Right atrium auricular region (tissue), 2 donors: ENCODE measurements at regions not wholly inside any gene's neighbourhood (a gene's known extent, or its start where the extent isn't known, plus 50 kb on each side); places are given as distances from the start of the nearest gene placed in this dataset.

Experiments
- DNase-seq: peaks from one replicate; pipeline ENCODE4 v3.0.0-alpha.2; 2019; ENCODE audit warnings: low spot score
- H3K27ac ChIP-seq, 2 donors: fragments of 200-600 bp; sonication (generic); 1 replicate in 1 of 2; 2 replicates in 1 of 2; pipeline ENCODE4 v1.5.1; 2016 to 2019
- H3K27me3 ChIP-seq, 2 donors: fragments of 200-600 bp; sonication (generic); one replicate each; pipeline versions ENCODE4 v1.5.1 to v1.6.0; 2017 to 2019
- H3K36me3 ChIP-seq: fragments of 200-600 bp; sonication (generic); one replicate; pipeline ENCODE4 v1.5.1; 2016
- H3K4me1 ChIP-seq, 2 donors: fragments of 200-600 bp; sonication (generic); one replicate each; pipeline versions ENCODE4 v1.5.1 to v1.6.0; 2017 to 2019
- H3K4me3 ChIP-seq, 2 donors: fragments of 200-600 bp; sonication (generic); 1 replicate in 1 of 2; 2 replicates in 1 of 2; pipeline ENCODE4 v1.5.1; 2017 to 2019; ENCODE audit warnings: mild to moderate bottlenecking in 1 of 2, moderate library complexity in 1 of 2
- H3K9me3 ChIP-seq, 2 donors: fragments of 200-600 bp; sonication (generic); one replicate each; pipeline ENCODE4 v1.5.1; 2019
- CTCF ChIP-seq, 2 donors: fragments of 200-600 bp; sonication (generic); IDR thresholded peaks; one replicate each; pipeline ENCODE4 v1.5.1; 2019; ENCODE audit warnings: antibody characterized with exemption in 2 of 2

GRCh38 chr2:118661179-118661578 is 186.3 kb downstream of the EN1 start:
- TF ChIP-seq CTCF (IDR thresholded peaks at IDR 0.05): no peak
- no peaks in the 10 kb centered on the region for H3K36me3 ChIP-seq
- H3K4me1 ChIP-seq: no peaks in the 10 kb centered on the region
- no peak overlapping the region for H3K4me3 ChIP-seq
- no peaks in the 10 kb centered on the region for H3K9me3 ChIP-seq
- no peak overlapping the region for H3K27ac ChIP-seq
- no peaks in the 10 kb centered on the region for H3K27me3 ChIP-seq
- DNase-seq: no peak

- DNase-seq: no peak
- TF ChIP-seq CTCF (IDR thresholded peaks at IDR 0.05): no peak
- Histone ChIP-seq H3K27me3 (no peaks in the 10 kb centered on the region), H3K4me3 (no peak overlapping the region), H3K36me3 (no peaks in the 10 kb centered on the region), H3K27ac (no peak overlapping the region), H3K4me1 (no peaks in the 10 kb centered on the region), H3K9me3 (no peaks in the 10 kb centered on the region)
Observed at GRCh38 chr2:118658596-118659198, 188.8 kb downstream of the EN1 start.

- H3K27ac ChIP-seq: no peak overlapping the region
- DNase-seq: no peak
- no peaks in the 10 kb centered on the region for H3K36me3 ChIP-seq
- no peak overlapping the region for H3K4me3 ChIP-seq
- TF ChIP-seq CTCF (IDR thresholded peaks at IDR 0.05): no peak
- no peaks in the 10 kb centered on the region for H3K27me3 ChIP-seq
- no peaks in the 10 kb centered on the region for H3K9me3 ChIP-seq
- H3K4me1 ChIP-seq: no peaks in the 10 kb centered on the region
Observed at GRCh38 chr2:118657466-118657865, 190.0 kb downstream of the EN1 start.

- Histone ChIP-seq H3K27ac (no peak overlapping the region), H3K27me3 (no peaks in the 10 kb centered on the region), H3K36me3 (no peaks in the 10 kb centered on the region), H3K4me3 (no peak overlapping the region), H3K4me1 (no peaks in the 10 kb centered on the region), H3K9me3 (no peaks in the 10 kb centered on the region)
- no peak for DNase-seq
- TF ChIP-seq CTCF (IDR thresholded peaks at IDR 0.05): no peak
Observed at GRCh38 chr2:118654945-118655344, 192.5 kb downstream of the EN1 start.

- Histone ChIP-seq H3K4me1 (no peaks in the 10 kb centered on the region), H3K27me3 (no peaks in the 10 kb centered on the region), H3K27ac (no peak overlapping the region), H3K4me3 (no peak overlapping the region), H3K36me3 (no peaks in the 10 kb centered on the region), H3K9me3 (no peaks in the 10 kb centered on the region)
- DNase-seq: no peak
- TF ChIP-seq CTCF (IDR thresholded peaks at IDR 0.05): no peak
Observed at GRCh38 chr2:118650327-118650726, 197.1 kb downstream of the EN1 start.

GRCh38 chr2:118645876-118646275 is 201.6 kb downstream of the EN1 start:
- Histone ChIP-seq H3K4me3 (no peak overlapping the region), H3K27me3 (no peaks in the 10 kb centered on the region), H3K4me1 (no peaks in the 10 kb centered on the region), H3K9me3 (no peaks in the 10 kb centered on the region), H3K36me3 (no peaks in the 10 kb centered on the region), H3K27ac (no peak overlapping the region)
- no peak for DNase-seq
- TF ChIP-seq CTCF (IDR thresholded peaks at IDR 0.05): no peak
